ENCODE measurements at regions not wholly inside any gene's neighbourhood (a gene's known extent, or its start where the extent isn't known, plus 50 kb on each side); places are given as distances from the start of the nearest gene placed in this dataset.
A peak's percentile ranks its signal among the peaks of the same experiment; 100 is the strongest.
"Not testable (repeated sequence)": the region's sequence is repeated elsewhere in the genome, so short reads cannot be mapped to it uniquely, and the experiment has no call there.

GRCh38 chr12:10453-10852 lies 56.1 kb upstream of the IQSEC3 start:
- not testable (repeated sequence) for H3K4me3 ChIP-seq (replicated peaks; ENCODE audit: low read depth, low read length); DNase-seq (ENCODE audit: low read depth)

GRCh38 chr12:10879-11812 lies 55.4 kb upstream of the IQSEC3 start:
- not testable (repeated sequence) for H3K4me3 ChIP-seq (replicated peaks; ENCODE audit: low read depth, low read length); DNase-seq (ENCODE audit: low read depth)

DNA sequence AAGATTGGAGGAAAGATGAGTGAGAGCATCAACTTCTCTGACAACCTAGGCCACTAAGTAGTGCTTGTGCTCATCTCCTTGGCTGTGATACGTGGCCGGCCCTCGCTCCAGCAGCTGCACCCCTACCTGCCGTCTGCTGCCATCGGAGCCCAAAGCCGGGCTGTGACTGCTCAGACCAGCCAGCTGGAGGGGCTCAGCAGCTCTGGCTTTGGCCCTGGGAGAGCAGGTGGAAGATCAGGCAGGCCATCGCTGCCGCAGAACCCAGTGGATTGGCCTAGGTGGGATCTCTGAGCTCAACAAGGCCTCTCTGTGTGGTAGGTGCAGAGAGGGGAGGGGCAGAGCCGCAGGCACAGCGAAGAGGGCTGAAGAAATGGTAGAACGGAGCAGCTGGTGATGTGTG lies 54.3 kb upstream of the IQSEC3 start:
- not testable (repeated sequence) for H3K4me3 ChIP-seq (replicated peaks; ENCODE audit: low read depth, low read length); DNase-seq (ENCODE audit: low read depth)

DNA sequence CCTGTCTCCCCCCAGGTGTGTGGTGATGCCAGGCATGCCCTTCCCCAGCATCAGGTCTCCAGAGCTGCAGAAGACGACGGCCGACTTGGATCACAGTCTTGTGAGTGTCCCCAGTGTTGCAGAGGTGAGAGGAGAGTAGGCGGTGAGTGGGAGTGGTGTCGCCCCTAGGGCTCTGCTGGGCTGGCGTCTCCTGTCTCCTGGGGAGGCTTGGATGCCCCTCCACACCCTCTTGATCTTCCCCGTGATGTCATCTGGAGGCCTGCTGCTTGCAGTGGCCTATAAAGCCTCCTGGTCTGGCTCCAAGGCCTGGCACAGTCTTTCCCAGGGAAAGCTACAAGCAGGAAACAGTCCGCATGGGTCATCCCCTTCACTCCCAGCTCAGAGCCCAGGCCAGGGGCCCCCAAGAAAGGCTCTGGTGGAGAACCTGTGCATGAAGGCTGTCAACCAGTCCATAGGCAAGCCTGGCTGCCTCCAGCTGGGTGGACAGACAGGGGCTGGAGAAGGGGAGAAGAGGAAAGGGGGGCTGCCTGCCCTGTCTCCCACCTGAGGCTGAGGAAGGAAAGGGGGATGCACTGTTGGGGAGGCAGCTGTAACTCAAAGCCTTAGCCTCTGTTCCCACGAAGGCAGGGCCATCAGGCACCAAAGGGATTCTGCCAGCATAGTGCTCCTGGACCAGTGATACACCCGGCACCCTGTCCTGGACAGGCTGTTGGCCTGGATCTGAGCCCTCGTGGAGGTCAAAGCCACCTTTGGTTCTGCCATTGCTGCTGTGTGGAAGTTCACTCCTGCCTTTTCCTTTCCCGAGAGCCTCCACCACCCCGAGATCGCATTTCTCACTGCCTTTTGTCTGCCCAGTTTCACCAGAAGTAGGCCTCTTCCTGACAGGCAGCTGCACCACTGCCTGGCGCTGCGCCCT lies 53.6 kb upstream of the IQSEC3 start:
- H3K4me3 ChIP-seq (replicated peaks; ENCODE audit: low read depth, low read length); DNase-seq (ENCODE audit: low read depth): not testable (repeated sequence)

GRCh38 chr12:13841-14240 lies 52.7 kb upstream of the IQSEC3 start:
- H3K4me3 ChIP-seq (replicated peaks; ENCODE audit: low read depth, low read length), result not testable (repeated sequence)
- DNase-seq (ENCODE audit: low read depth), result peak; percentile 31

GRCh38 chr12:14696-15095 lies 51.9 kb upstream of the IQSEC3 start:
- not testable (repeated sequence) for H3K4me3 ChIP-seq (replicated peaks; ENCODE audit: low read depth, low read length); DNase-seq (ENCODE audit: low read depth)

GRCh38 chr12:15381-15780 lies 51.2 kb upstream of the IQSEC3 start:
- not testable (repeated sequence) for DNase-seq (ENCODE audit: low read depth); H3K4me3 ChIP-seq (replicated peaks; ENCODE audit: low read depth, low read length)

- DNase-seq (ENCODE audit: low read depth); H3K4me3 ChIP-seq (replicated peaks; ENCODE audit: low read depth, low read length): not testable (repeated sequence)
Observed at GRCh38 chr12:16019-16418, 50.5 kb upstream of the IQSEC3 start.

DNA sequence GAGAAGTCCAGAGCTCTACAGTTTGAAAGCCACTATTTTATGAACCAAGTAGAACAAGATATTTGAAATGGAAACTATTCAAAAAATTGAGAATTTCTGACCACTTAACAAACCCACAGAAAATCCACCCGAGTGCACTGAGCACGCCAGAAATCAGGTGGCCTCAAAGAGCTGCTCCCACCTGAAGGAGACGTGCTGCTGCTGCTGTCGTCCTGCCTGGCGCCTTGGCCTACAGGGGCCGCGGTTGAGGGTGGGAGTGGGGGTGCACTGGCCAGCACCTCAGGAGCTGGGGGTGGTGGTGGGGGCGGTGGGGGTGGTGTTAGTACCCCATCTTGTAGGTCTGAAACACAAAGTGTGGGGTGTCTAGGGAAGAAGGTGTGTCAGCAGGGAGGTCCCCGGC lies 50.0 kb upstream of the IQSEC3 start:
- not testable (repeated sequence) for DNase-seq (ENCODE audit: low read depth); H3K4me3 ChIP-seq (replicated peaks; ENCODE audit: low read depth, low read length)
